Prostate gland (tissue), 2 donors: ENCODE measurements at regions not wholly inside any gene's neighbourhood (a gene's known extent, or its start where the extent isn't known, plus 50 kb on each side); places are given as distances from the start of the nearest gene placed in this dataset.

Experiments
- POLR2A ChIP-seq: fragments of 450-650 bp; IDR thresholded peaks from one replicate; pipeline ENCODE4 v1.6.1; 2016; ENCODE audit warnings: antibody characterized with exemption, mild to moderate bottlenecking
- TF ChIP-seq, protein P1 (sequence below), 4 experiments: fragments of 200-600 bp in 2 of 4; fragments of 450-650 bp in 2 of 4; sonication (generic) in 2 of 4; IDR thresholded peaks; 1 replicate in 3 of 4; 2 replicates in 1 of 4; pipeline ENCODE4 v1.5.1; 2016 to 2019; ENCODE audit warnings: antibody characterized with exemption in 4 of 4, mild to moderate bottlenecking in 2 of 4, moderate library complexity in 2 of 4

GRCh38 chr6:135586844-135587243 lies 89.3 kb upstream of the AHI1 start:
- TF ChIP-seq, protein P1, sequence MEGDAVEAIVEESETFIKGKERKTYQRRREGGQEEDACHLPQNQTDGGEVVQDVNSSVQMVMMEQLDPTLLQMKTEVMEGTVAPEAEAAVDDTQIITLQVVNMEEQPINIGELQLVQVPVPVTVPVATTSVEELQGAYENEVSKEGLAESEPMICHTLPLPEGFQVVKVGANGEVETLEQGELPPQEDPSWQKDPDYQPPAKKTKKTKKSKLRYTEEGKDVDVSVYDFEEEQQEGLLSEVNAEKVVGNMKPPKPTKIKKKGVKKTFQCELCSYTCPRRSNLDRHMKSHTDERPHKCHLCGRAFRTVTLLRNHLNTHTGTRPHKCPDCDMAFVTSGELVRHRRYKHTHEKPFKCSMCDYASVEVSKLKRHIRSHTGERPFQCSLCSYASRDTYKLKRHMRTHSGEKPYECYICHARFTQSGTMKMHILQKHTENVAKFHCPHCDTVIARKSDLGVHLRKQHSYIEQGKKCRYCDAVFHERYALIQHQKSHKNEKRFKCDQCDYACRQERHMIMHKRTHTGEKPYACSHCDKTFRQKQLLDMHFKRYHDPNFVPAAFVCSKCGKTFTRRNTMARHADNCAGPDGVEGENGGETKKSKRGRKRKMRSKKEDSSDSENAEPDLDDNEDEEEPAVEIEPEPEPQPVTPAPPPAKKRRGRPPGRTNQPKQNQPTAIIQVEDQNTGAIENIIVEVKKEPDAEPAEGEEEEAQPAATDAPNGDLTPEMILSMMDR (IDR thresholded peaks at IDR 0.05) = no peak
- TF ChIP-seq POLR2A = no peak
